HG02981 (cell line): ENCODE measurements at regions not wholly inside any gene's neighbourhood (a gene's known extent, or its start where the extent isn't known, plus 50 kb on each side); places are given as distances from the start of the nearest gene placed in this dataset.
"Not testable (repeated sequence)": the region's sequence is repeated elsewhere in the genome, so short reads cannot be mapped to it uniquely, and the experiment has no call there.

Experiments
- ATAC-seq: cut with Tn5 transposase; IDR thresholded peaks from one replicate; pipeline ENCODE4 v1.9.1; 2021; ENCODE audit warnings: mild to moderate bottlenecking, moderate library complexity; ENCODE audit not compliant: unreplicated experiment

- no peak for ATAC-seq
Measured at GRCh38 chr18:10077986-10078385, 164.2 kb downstream of the VAPA start.

- no peak for ATAC-seq
Measured at GRCh38 chr18:10080372-10080771, 166.6 kb downstream of the VAPA start.

- no peak for ATAC-seq
Measured at GRCh38 chr18:10081492-10081891, 167.7 kb downstream of the VAPA start.

GRCh38 chr18:10085416-10085815, 171.6 kb downstream of the VAPA start:
- no peak for ATAC-seq

DNA sequence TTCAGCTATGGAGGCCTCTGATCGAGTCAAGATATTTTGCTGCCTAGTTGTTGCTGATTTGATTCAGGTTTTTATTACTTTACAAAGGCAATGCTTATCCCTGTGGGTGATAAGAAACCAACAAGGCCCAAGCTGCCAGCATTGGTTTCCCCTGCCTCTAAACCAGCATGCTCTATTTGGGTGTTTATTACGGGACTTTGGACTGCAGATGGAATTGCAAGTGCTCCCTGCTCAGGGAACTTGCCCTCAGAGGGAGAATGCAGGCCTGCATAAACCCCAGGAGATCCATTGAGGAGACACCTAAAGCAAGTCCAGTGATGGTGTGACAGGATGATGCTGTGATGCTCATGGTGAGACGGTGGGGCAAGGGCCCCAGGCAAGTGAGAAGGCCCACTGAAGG, 172.1 kb downstream of the VAPA start:
- ATAC-seq = no peak

DNA sequence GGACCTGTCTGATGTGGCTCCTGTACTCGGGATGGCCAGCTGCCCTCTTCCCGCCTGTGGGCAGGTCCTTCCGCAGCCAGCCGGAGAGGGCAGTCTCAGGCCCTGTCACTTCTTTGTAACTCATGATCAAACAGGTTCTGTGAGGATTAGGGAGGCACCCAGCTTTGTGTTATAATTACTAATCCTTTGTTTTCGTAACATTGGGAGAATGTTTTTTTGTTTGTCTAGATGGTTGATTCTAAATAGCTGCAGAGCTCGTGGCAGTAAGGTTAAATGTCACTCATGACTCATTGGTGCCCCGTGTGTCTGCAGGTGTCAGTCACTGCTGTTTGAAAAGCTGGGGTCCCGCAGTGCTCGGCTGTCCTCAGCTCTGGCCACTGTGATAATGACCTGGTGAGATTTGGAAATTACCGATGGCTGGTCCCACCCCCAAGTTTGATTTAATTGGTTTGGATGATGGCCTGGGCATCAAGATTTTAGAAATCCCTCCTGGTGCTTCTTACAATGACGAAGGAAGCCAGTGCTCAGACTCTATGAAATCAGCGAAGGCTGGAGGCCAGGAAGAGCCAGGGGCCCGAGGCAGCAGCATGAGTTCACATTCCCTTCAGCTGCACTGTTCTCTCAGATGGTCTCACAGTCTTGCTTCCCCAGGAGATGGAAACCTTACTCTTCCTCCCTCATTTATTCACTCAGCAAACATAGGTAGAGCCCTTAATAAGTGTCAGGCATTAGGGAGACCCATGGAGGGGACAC, 172.8 kb downstream of the VAPA start:
- ATAC-seq = no peak

DNA sequence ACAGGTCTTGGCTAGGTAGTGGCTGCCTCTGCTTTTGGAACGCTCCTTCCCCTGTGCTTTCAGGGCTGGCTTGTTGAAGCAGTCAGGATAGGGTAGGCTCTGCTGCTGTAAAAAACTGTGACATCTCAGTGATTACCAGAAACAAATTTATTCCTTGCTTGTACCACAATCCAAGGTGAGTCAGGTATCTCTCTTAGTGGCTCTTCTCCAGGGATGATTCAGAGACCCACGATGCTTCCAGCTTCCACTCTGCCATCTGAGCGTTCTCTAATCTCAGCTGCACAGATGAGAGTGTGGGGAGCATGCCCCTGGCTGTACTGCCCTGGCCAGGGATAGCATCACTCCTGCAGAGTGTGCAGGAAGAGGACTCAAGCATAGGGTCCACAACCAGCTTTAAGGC, 174.9 kb downstream of the VAPA start:
- ATAC-seq = no peak

GRCh38 chr18:10089881-10090280, 176.1 kb downstream of the VAPA start:
- ATAC-seq = no peak

- ATAC-seq = no peak
Measured at GRCh38 chr18:10090668-10091067, 176.9 kb downstream of the VAPA start.

GRCh38 chr18:10093445-10093844, 179.6 kb downstream of the VAPA start:
- no peak for ATAC-seq

DNA sequence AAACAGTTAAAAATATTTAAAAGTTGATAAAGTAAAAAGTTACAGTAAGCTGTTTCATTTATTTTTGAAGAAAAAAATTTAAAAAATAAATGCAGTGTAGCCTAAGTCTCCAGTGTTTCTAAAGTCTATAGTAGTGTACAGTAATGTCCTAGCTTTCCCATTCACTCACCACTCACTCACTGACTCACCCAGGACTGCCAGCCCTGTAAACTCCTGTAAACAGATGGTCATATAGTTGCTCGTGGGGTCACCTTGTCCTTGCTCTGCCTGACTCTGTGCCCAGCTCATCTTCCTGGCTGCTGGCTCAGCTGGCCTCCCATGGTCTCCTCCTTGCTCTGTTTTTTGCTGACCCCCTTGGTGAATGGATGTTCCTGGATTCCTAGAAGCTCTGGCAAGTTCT, 180.3 kb downstream of the VAPA start:
- no peak for ATAC-seq

DNA sequence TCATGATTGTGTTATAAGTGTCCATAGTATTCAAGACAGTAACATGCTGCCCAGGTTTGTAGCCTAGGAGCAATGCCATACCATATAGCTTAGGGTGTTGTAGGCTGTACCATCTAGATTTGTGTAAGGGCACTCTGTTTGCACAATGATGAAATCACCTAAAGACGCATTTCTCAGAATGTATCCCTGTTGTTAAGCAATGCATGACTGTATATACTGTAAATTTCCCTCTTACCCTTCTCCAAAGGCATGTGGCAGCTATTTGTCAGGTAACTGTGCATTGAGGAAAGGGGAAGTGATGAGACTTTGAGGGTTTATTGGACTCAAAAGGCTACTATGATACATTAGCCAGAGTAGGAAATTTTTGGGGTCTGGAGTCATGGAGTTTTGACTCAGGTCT, 180.8 kb downstream of the VAPA start:
- no peak for ATAC-seq

DNA sequence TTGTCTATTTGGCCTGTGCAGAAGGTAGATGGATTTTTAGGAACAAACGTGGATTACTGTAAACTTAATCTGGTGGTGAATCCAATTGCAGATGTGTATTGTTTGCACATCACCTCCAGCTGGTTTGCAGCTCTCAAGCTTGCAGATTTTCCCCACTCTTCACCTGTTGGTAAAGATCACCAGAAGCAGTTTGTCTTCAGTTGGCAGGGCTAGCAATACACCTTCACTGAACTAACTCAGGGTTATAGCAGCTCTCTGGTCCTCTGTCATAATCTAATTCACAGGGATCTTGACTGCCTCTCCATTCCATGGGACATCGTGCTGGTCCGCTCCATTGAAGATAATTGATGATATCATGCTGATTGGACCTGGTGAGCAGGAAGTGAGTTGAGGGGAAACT, 181.5 kb downstream of the VAPA start:
- ATAC-seq = no peak

DNA sequence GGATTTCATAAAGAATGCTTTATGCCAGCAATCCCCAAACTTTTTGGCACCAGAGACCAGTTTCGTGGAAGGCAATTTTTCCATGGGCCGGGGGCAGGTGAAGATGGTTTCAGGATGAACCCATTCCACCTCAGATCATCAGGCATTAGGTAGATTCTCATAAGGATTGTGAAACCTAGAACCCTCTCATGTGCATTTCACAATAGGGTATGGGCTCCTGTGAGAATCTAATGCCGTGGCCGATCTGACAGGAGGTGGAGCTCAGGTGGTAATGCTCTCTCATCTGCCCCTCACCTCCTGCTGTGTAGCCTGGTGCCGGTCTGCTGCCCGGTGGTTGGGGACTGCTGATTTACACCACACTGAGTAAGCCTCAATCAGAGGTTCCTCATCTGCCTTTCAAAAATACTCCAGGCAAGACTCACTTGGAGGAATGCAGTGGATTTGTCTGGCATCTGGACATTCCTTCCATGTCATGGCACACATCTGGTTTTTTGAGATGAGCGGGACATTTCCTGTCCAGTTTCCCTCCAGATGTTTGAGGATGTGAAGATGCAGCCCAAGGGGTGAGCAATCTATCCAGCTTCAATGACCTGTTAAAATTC, 185.8 kb downstream of the VAPA start:
- ATAC-seq = no peak

GRCh38 chr18:10100196-10100595, 186.4 kb downstream of the VAPA start:
- no peak for ATAC-seq

DNA sequence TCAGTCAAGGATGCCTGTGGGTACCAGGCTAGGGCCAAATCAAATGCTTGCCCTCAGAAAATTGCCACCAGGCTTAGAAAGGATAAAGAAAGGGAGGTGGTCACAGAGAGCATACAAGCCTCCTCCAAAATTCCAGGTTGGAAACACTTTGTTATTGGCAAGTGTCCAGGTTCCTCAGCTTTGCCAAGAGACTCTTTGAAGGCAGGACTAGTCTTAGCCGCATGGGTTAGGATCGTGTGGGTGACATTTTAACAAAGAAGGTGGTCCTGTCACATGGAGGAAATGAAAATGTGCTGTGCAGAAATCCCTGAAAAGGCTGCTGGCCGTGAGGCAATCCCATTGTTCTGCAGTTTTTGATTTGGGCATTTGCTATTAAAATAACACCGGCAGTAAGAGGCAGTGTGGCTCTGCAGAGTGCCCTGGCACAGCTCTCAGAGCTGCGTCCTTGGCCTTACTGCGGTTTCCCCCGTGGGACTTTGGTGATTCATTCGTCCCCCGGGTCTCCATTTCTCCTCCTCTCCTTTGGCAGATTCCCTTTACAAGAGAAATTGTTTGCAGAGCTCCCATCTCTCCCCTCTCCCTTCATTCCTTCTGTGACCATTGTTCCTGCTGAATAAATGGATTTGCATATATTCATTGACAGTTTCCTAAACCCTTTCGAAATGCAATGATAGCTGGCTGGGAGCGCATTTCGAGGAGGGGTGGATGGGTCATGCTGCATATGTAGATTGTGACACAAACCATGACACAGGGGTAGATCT, 187.3 kb downstream of the VAPA start:
- ATAC-seq = no peak

GRCh38 chr18:10101729-10102128, 187.9 kb downstream of the VAPA start:
- ATAC-seq = no peak

DNA sequence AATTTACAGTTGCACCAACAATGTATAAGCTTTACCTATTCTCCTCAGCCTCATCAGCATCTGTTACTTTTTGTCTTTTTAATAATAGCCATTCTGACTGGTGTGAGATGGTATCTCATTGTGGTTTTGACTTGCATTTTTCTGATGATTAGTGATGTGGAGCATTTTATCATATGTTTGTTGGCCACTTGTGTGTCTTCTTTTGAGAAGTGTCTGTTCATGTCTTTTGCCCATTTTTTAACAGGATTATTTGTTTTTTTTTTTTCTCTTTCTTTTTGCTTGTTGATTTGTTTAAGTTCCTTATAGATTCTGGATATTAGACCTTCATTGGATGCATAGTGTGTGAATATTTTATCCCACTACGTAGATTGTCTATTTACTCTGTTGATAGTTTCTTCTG, 191.3 kb downstream of the VAPA start:
- ATAC-seq = not testable (repeated sequence)

- ATAC-seq = no peak
Measured at GRCh38 chr18:10111191-10111590, 197.4 kb downstream of the VAPA start.

DNA sequence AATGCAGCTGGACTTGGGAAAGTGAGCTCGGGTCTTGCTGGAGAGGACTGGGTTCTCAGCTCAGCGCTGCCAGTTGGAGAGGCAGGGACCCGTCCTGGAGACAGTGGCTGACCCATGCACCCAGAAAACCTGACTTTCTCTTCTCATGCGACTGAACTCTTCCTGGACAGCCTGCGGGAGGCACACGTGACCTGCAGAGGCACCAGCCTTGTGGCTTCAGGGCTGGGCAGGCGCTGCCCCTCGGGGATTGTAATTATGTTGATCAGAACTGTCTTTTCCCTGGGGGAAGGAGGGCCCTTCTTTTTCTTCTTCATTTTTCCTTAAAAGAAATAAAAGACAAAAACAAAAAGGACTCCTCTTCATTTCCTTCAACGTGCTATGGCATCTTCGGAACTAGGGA, 198.1 kb downstream of the VAPA start:
- ATAC-seq = no peak

- ATAC-seq = no peak
Measured at GRCh38 chr18:10113121-10114022, 199.6 kb downstream of the VAPA start.
